ENCODE measurements at regions not wholly inside any gene's neighbourhood (a gene's known extent, or its start where the extent isn't known, plus 50 kb on each side); places are given as distances from the start of the nearest gene placed in this dataset.
"Not testable (repeated sequence)": the region's sequence is repeated elsewhere in the genome, so short reads cannot be mapped to it uniquely, and the experiment has no call there.

DNA sequence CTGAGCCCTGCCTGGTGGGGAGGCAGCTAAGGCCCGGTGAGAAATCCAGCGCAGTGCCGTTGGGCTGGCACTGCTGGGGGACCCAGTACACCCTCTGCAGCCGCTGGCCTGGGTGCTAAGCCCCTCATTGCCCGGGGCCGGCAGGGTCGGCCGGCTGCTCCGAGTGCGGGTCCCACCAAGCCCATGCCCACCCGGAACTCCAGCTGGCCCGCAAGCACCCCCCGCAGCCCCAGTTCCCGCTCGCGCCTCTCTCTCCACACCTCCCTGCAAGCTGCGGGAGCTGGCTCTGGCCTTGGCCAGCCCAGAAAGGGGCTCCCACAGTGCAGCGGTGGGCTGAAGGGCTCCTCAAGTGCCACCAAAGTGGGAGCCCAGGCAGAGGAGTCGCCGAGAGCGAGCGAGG lies 225.1 kb upstream of the ANKH start:
- not testable (repeated sequence) for DNase-seq (ENCODE audit: low spot score)

GRCh38 chr5:15092801-15093200 lies 221.2 kb upstream of the ANKH start:
- DNase-seq (ENCODE audit: low spot score) = no peak

GRCh38 chr5:15085671-15086070 lies 214.1 kb upstream of the ANKH start:
- no peak for DNase-seq (ENCODE audit: low spot score)

DNA sequence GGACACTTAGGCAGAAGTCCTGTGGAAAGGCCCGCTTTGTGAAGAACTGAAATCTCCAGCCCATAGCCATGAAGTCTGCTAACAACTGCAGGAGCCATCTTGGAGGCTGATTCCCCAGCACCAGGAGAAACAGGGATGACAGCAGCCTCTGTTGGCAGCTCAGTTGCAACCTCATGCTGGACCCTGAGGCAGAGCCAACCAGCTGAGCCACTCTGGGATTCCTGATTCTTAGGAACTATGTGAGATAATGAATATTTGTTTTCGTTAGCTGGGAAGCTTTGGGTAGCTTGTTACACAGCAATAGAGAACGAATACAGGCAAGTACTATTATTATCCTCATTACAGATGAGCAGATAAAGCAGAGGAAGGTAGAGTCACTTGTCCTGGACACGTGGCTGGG lies 210.5 kb upstream of the ANKH start:
- DNase-seq (ENCODE audit: low spot score) = no peak

DNA sequence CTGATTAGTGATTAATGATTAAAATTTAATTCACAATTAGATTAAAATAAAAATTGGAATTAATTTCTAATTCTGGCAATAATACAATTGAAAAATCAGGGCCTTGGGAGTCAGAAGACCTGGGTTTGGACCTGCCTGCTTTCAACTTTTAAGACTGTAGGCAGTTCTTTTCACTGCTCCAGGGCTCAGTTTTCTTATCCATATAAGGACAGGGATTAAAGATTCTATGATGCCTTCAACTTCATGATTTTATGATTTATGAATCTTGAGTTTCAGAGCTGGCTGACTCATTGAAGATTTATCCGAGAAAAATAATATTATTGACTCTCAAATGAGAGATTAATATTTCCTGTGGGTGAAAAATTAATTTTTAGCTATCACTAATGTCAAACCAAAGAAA lies 208.6 kb upstream of the ANKH start:
- DNase-seq (ENCODE audit: low spot score) = no peak

DNA sequence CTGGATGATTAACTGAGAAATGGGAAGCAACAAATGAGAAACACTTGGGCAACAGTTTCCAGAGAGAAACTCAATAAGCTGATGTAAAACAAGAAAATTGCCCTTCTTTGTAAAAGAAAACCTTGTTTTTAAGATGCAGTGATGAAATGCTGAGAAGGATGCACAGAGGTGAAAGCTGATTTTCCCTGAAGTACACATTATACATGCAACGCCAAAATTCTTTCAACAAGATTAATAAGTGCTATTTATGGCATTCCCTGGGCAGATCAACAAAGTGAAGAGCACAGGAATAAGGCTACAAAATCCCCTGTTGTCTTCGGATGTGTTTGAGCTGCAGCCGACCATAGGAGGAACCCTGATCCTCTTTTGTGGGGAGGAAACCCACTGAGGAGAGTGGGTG lies 208.0 kb upstream of the ANKH start:
- DNase-seq (ENCODE audit: low spot score) = no peak

GRCh38 chr5:15074651-15075050 lies 203.1 kb upstream of the ANKH start:
- DNase-seq (ENCODE audit: low spot score) = no peak

DNA sequence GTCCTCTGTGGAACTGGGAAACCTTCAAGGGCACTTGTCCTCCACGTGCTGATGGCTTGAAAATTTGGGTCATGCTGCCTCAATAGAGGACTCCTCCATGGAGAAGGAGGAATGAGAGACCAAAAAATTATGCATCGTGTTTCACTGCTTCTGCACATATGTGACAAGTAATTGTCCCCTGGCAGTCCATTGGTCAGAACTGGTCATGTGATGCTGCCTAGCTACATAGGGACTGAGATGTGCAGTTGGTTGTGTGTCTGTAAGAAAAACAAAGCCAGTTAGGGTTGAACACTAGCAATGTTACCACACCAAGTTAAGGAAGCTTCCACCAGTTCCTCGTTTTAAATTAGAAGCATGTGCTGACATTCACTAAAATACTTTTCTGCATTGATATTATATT lies 201.9 kb upstream of the ANKH start:
- DNase-seq (ENCODE audit: low spot score) = no peak

- DNase-seq (ENCODE audit: low spot score) = no peak
These were observed 199.3 kb upstream of the ANKH start for GRCh38 chr5:15070907-15071306.

DNA sequence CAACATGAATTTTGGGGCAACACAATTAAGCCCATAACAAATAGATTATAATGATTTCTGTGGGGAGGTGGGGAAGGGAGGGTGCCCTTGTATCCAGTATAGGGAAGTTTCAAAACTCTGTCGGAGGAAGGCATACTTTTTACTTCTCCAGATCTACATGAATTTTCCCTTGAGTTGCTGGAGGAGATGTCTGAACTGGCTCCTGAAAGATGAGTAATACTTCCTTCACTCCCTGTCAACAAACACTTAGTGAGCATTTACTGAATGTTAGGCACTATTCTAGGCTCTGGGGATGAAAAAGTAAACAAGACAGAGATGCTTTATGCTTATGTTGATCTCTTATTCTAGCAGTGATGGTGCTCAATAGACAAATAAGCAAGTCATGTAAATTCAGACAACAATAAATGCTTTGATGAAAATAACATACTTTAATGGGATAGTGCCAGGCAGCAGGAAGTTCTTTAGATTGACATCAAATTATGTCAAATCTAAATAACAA lies 197.9 kb upstream of the ANKH start:
- DNase-seq (ENCODE audit: low spot score) = no peak

DNA sequence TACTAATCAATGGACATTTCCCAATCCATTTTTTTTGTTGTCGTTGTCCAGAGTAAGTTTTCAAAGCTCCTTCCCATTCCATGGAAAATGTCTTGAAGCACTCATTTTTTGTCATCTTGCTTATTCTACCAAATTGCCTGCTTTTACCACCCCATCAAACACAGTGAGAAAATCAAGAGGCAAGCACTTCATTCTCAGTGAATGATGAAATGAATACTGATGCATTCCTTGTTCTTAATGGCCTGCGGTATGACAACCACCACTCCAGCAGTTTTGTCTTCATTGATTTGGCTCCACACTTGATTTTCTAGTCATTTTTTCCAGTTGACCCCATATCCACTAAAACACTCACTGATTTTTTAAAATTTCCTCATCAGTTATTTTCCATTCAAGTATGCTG lies 193.5 kb upstream of the ANKH start:
- DNase-seq (ENCODE audit: low spot score) = no peak

- no peak for DNase-seq (ENCODE audit: low spot score)
These were observed 192.8 kb upstream of the ANKH start for GRCh38 chr5:15064396-15064795.

GRCh38 chr5:15056988-15057592 lies 185.5 kb upstream of the ANKH start:
- DNase-seq (ENCODE audit: low spot score) = no peak

DNA sequence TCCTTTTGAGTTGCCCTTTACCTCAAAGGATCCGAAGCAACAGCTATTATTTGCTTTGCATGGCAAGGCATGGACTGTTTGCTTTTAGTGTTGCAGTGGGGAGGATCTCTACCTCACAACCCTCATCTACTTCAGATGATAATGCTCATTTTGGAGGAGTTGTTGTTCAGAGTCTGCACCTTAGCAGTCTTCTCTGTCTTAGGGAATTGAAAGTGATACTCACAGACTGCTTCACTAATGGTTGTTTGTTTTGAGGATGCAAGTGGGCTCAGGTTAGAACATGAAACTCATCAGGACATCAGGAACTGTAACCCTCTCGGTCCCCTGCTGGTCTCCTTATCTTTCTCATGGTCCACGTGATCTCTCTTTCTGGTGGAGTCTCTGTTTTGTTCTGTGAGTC lies 172.9 kb upstream of the ANKH start:
- no peak for DNase-seq (ENCODE audit: low spot score)

- no peak for DNase-seq (ENCODE audit: low spot score)
These were observed 165.8 kb upstream of the ANKH start for GRCh38 chr5:15037247-15037908.

DNA sequence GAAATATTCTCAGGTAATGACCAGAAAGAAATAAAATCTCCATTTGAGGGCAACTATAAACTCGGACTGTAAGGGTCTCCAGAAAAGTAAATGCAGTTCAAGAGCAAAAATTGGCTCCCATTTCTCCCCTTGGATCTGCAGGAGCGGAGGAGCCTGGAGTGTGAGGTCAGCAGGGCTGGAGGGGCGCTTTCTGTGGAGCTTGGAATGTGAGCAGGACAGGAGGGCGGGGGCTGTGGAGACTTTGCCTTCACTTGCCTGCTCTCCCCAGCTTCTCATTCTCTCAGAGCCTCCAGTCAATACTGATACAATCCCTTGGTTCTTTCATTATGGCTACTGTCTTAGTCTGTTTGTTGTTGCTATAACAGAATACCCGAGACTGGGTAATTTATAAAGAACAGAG lies 162.8 kb upstream of the ANKH start:
- DNase-seq (ENCODE audit: low spot score) = no peak

- no peak for DNase-seq (ENCODE audit: low spot score)
These were observed 159.6 kb upstream of the ANKH start for GRCh38 chr5:15031180-15031579.

- no peak for DNase-seq (ENCODE audit: low spot score)
These were observed 156.2 kb upstream of the ANKH start for GRCh38 chr5:15027764-15028163.

DNA sequence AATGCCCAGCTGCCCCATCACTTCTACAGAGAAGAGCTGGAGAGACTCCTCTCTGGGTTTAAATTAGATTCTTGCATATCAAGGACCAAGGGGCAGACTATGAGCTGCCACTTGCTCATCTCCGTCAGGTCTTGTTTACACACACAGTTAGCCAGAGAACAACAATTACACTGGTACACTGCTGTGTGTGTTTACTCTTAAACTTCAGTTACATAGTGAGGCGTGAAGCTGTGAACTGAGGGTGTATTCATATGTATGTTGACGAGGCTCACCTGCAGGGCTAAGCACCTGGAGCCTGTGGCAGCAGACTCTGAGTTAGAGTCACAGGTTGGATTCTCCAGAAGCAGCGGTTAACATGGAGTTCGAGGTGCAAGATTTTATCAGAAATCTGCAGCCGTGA lies 155.4 kb upstream of the ANKH start:
- DNase-seq (ENCODE audit: low spot score) = no peak

- DNase-seq (ENCODE audit: low spot score) = no peak
These were observed 154.7 kb upstream of the ANKH start for GRCh38 chr5:15026011-15026893.

- DNase-seq (ENCODE audit: low spot score) = no peak
These were observed 152.3 kb upstream of the ANKH start for GRCh38 chr5:15023846-15024245.

- DNase-seq (ENCODE audit: low spot score) = no peak
These were observed 151.7 kb upstream of the ANKH start for GRCh38 chr5:15023266-15023665.
